HL-60/S4 (cell line): ENCODE measurements at regions not wholly inside any gene's neighbourhood (a gene's known extent, or its start where the extent isn't known, plus 50 kb on each side); places are given as distances from the start of the nearest gene placed in this dataset.

Experiments
- in situ Hi-C: fragments of 300-500 bp; cut with MboI; formaldehyde crosslinking; loops from 2 replicates; pipeline ENCODE4 v1.14.3; 2022; ENCODE audit warnings: low sequenced_read_pairs

GRCh38 chrX:10078266-10078665 is 78.5 kb upstream of the CLCN4 start:
- in situ Hi-C loops = no loop called here

- in situ Hi-C loops = no loop called here
Measured at GRCh38 chrX:10079231-10079630, 77.5 kb upstream of the CLCN4 start.

- in situ Hi-C loops = no loop called here
Measured at GRCh38 chrX:10083809-10084208, 73.0 kb upstream of the CLCN4 start.

- in situ Hi-C loops = no loop called here
Measured at GRCh38 chrX:10085223-10085622, 71.6 kb upstream of the CLCN4 start.

- in situ Hi-C loops = no loop called here
Measured at GRCh38 chrX:10086676-10087075, 70.1 kb upstream of the CLCN4 start.

GRCh38 chrX:10087391-10087790 is 69.4 kb upstream of the CLCN4 start:
- in situ Hi-C loops = no loop called here

GRCh38 chrX:10089378-10089795 is 67.4 kb upstream of the CLCN4 start:
- in situ Hi-C loops = no loop called here

- in situ Hi-C loops = no loop called here
Measured at GRCh38 chrX:10090319-10090718, 66.5 kb upstream of the CLCN4 start.

GRCh38 chrX:10095246-10095645 is 61.5 kb upstream of the CLCN4 start:
- in situ Hi-C loops = no loop called here

GRCh38 chrX:10095698-10096432 is 60.9 kb upstream of the CLCN4 start:
- in situ Hi-C loops = no loop called here

- in situ Hi-C loops = no loop called here
Measured at GRCh38 chrX:10098270-10098713, 58.5 kb upstream of the CLCN4 start.

- in situ Hi-C loops = no loop called here
Measured at GRCh38 chrX:10099411-10099810, 57.4 kb upstream of the CLCN4 start.

- in situ Hi-C loops = loop anchor here (25.0 kb wide), 1 partner anchor 214 kb away; no protein-coding TSS in a partner anchor
Measured at GRCh38 chrX:10101269-10101668, 55.5 kb upstream of the CLCN4 start.

- in situ Hi-C loops = loop anchor here (25.0 kb wide), 1 partner anchor 215 kb away; no protein-coding TSS in a partner anchor
Measured at GRCh38 chrX:10102046-10102704, 54.6 kb upstream of the CLCN4 start.

GRCh38 chrX:10103023-10103422 is 53.8 kb upstream of the CLCN4 start:
- in situ Hi-C loops = loop anchor here (25.0 kb wide), 1 partner anchor 216 kb away; no protein-coding TSS in a partner anchor

GRCh38 chrX:10104958-10105658 is 51.7 kb upstream of the CLCN4 start:
- in situ Hi-C loops = loop anchor here (25.0 kb wide), 1 partner anchor 218 kb away; no protein-coding TSS in a partner anchor

- in situ Hi-C loops = loop anchor here (25.0 kb wide), 1 partner anchor 220 kb away; no protein-coding TSS in a partner anchor
Measured at GRCh38 chrX:10106806-10107205, 50.0 kb upstream of the CLCN4 start.
